Keratinocyte (primary cell): ENCODE measurements at regions not wholly inside any gene's neighbourhood (a gene's known extent, or its start where the extent isn't known, plus 50 kb on each side); places are given as distances from the start of the nearest gene placed in this dataset.

Experiments used
- DNase-seq: peaks from one replicate; pipeline ENCODE4 v3.0.0-alpha.2; 2011; ENCODE audit warnings: low read depth, missing footprints, low spot score
- FAIRE-seq: peaks from 2 replicates; lab custom pipeline; 2011; peaks lifted over from hg19 to GRCh38; lab: Jason Lieb, UNC
- H2AFZ ChIP-seq: 2 replicates; pipeline ENCODE4 v1.6.0; 2012; ENCODE audit warnings: low read length, control low read depth, inconsistent platforms; ENCODE audit not compliant: control insufficient read depth
- H3K27ac ChIP-seq: 2 replicates; pipeline ENCODE4 v1.5.1; 2011; ENCODE audit warnings: low read length; ENCODE audit not compliant: control insufficient read depth, insufficient read depth
- H3K27me3 ChIP-seq: 3 replicates; pipeline ENCODE4 v1.6.0; 2011; ENCODE audit warnings: low read length; ENCODE audit not compliant: control insufficient read depth, insufficient read depth; ENCODE audit errors: extremely low read depth
- H3K36me3 ChIP-seq, 2 experiments: 2 replicates in 1 of 2; 3 replicates in 1 of 2; pipeline ENCODE4 v1.5.1; 2011; ENCODE audit warnings: low read length in 2 of 2, mild to moderate bottlenecking in 1 of 2; ENCODE audit not compliant: control insufficient read depth in 2 of 2, insufficient read depth in 2 of 2; ENCODE audit errors: extremely low read depth in 1 of 2
- H3K4me1 ChIP-seq: 3 replicates; pipeline ENCODE4 v1.5.1; 2011; ENCODE audit warnings: low read length; ENCODE audit not compliant: control insufficient read depth, insufficient read depth; ENCODE audit errors: extremely low read depth
- H3K4me2 ChIP-seq: 3 replicates; pipeline ENCODE4 v1.6.0; 2011; ENCODE audit warnings: low read depth, low read length; ENCODE audit not compliant: control insufficient read depth, insufficient read depth; ENCODE audit errors: extremely low read depth
- H3K4me3 ChIP-seq, 3 experiments: fragments of 200-600 bp in 1 of 3; sonication (generic) in 1 of 3; 2 replicates in 2 of 3; 3 replicates in 1 of 3; pipeline ENCODE4 v1.5.1; 2011 to 2016; ENCODE audit warnings: low read length in 3 of 3, mild to moderate bottlenecking in 3 of 3, control low read depth in 2 of 3, inconsistent platforms in 1 of 3, low read depth in 1 of 3, mixed read lengths in 1 of 3, mixed run types in 1 of 3, moderate library complexity in 1 of 3; ENCODE audit not compliant: control insufficient read depth in 2 of 3, insufficient read depth in 2 of 3; ENCODE audit errors: extremely low read depth in 1 of 3
- H3K79me2 ChIP-seq: 2 replicates; pipeline ENCODE4 v1.6.0; 2012; ENCODE audit warnings: low read length; ENCODE audit not compliant: control insufficient read depth, insufficient read depth
- H3K9ac ChIP-seq: 3 replicates; pipeline ENCODE4 v1.6.0; 2011; ENCODE audit warnings: low read length; ENCODE audit not compliant: control insufficient read depth, insufficient read depth; ENCODE audit errors: extremely low read depth
- H3K9me1 ChIP-seq: 3 replicates; pipeline ENCODE4 v1.6.0; 2011; ENCODE audit warnings: low read length; ENCODE audit not compliant: control insufficient read depth, insufficient read depth; ENCODE audit errors: extremely low read depth
- H3K9me3 ChIP-seq: 2 replicates; pipeline ENCODE4 v1.5.1; 2012; ENCODE audit warnings: low read depth, low read length; ENCODE audit not compliant: control insufficient read depth
- H4K20me1 ChIP-seq: 3 replicates; pipeline ENCODE4 v1.6.0; 2011; ENCODE audit warnings: low read length; ENCODE audit not compliant: control insufficient read depth, insufficient read depth; ENCODE audit errors: extremely low read depth
- EZH2 ChIP-seq: IDR thresholded peaks from one replicate; pipeline ENCODE4 v1.6.1; 2012; ENCODE audit warnings: inconsistent platforms, mild to moderate bottlenecking, low read length, moderate library complexity
- dilution Hi-C: fragments of 300-500 bp; cut with MboI; formaldehyde crosslinking; loops from one replicate; pipeline ENCODE4 v1.7.0; 2020; ENCODE audit warnings: low sequenced_read_pairs; ENCODE audit not compliant: extremely low pct_ligation_motif_present
- TF ChIP-seq, protein P1 (sequence below), 3 experiments: IDR thresholded peaks in 1 of 3; conservative IDR thresholded peaks in 1 of 3; optimal IDR thresholded peaks in 1 of 3; 2 replicates in 2 of 3; 3 replicates in 1 of 3; pipeline versions ENCODE3 to v1.5.1; 2011; ENCODE audit warnings: low read length in 3 of 3, mild to moderate bottlenecking in 3 of 3, moderate library complexity in 2 of 3, control low read depth in 1 of 3, inconsistent platforms in 1 of 3; ENCODE audit not compliant: insufficient read depth in 2 of 3; ENCODE audit errors: extremely low read depth in 1 of 3

DNA sequence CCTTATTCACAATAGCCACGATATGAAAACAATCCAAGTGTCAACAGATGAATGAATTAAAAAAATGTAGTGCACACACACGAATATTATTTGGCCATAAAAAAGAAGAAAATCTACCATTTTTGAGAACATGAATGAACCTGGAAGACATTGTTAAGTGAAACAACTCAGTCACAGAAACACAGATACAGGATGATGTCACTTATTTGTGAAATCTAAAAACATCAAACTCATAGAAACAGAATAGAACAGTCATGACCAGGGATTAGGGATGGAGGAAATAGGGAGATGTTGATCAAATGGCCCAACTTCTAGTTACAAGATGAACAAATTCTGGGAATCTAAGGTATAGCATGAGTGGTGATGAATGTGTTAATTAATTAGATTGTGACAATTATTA is 72.3 kb downstream of the MACIR start:
- H3K27ac ChIP-seq: no peak overlapping the region
- FAIRE-seq (no peak), DNase-seq (no peak)
- no peak overlapping the region for H2AFZ ChIP-seq
- no peaks in the 10 kb centered on the region for H3K4me1 ChIP-seq
- no peak overlapping the region for H3K9ac ChIP-seq
- H3K79me2 ChIP-seq: no peaks in the 10 kb centered on the region
- dilution Hi-C loops: no loop called here
- H3K36me3 ChIP-seq: no peaks in the 10 kb centered on the region
- no peaks in the 10 kb centered on the region for H4K20me1 ChIP-seq
- no peak overlapping the region for H3K4me2 ChIP-seq
- H3K27me3 ChIP-seq: no peaks in the 10 kb centered on the region
- no peaks in the 10 kb centered on the region for H3K9me1 ChIP-seq
- H3K4me3 ChIP-seq: no peak overlapping the region
- H3K9me3 ChIP-seq: no peaks in the 10 kb centered on the region
- TF ChIP-seq, protein P1, sequence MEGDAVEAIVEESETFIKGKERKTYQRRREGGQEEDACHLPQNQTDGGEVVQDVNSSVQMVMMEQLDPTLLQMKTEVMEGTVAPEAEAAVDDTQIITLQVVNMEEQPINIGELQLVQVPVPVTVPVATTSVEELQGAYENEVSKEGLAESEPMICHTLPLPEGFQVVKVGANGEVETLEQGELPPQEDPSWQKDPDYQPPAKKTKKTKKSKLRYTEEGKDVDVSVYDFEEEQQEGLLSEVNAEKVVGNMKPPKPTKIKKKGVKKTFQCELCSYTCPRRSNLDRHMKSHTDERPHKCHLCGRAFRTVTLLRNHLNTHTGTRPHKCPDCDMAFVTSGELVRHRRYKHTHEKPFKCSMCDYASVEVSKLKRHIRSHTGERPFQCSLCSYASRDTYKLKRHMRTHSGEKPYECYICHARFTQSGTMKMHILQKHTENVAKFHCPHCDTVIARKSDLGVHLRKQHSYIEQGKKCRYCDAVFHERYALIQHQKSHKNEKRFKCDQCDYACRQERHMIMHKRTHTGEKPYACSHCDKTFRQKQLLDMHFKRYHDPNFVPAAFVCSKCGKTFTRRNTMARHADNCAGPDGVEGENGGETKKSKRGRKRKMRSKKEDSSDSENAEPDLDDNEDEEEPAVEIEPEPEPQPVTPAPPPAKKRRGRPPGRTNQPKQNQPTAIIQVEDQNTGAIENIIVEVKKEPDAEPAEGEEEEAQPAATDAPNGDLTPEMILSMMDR (optimal IDR thresholded peaks at IDR 0.05 in 1 of 3, IDR thresholded peaks at IDR 0.05 in 1 of 3, conservative IDR thresholded peaks at IDR 0.05 in 1 of 3; ENCODE audit: extremely low read depth in 1 of 3, insufficient read depth in 2 of 3, low read length in 3 of 3): no peak
- no peak for TF ChIP-seq EZH2
